Uterus (tissue), 2 donors: ENCODE measurements at regions not wholly inside any gene's neighbourhood (a gene's known extent, or its start where the extent isn't known, plus 50 kb on each side); places are given as distances from the start of the nearest gene placed in this dataset.

Source experiments
- POLR2A ChIP-seq, 2 donors: fragments of 450-650 bp; IDR thresholded peaks; one replicate each; pipeline ENCODE4 v1.6.1; 2016; ENCODE audit warnings: antibody characterized with exemption in 2 of 2, mild to moderate bottlenecking in 1 of 2, moderate library complexity in 1 of 2
- TF ChIP-seq, protein P1 (sequence below), 4 experiments: fragments of 200-600 bp in 2 of 4; fragments of 450-650 bp in 2 of 4; sonication (generic) in 2 of 4; IDR thresholded peaks; one replicate each; pipeline ENCODE4 v1.5.1; 2016 to 2019; ENCODE audit warnings: antibody characterized with exemption in 4 of 4, mild to moderate bottlenecking in 2 of 4, moderate library complexity in 1 of 4

DNA sequence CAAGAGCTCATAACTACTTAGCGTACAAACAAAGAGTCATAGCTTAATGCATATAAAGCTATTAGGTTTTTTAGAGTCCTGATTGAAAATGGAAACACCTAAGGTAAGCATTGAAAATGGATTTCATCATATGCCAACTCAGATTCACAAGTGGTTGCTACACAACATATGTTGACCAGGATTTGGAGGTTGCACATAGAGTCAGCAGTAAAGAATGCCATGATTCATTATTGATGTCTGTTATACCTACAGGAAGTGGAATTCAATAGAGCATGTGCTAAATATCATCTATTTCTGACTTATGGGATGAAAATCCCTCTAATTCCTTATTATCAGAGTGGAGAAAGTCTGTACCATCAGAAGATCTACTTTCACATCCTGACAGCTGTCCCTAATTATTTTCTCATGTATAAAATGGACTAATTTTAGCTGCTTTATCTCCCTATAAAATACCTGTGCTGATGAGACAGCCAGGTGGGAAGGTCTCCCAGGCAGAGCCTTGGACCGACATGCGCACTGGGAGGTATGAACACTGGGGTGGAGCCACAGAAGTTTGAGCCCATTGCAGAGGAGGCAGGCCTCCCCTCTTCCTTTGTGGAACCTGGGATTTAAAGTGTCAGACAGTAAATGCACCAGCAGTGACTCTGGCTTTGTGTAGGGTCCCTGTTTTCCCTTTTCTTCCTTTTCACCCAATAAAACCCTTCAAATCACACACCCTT, 204.2 kb downstream of the AASDHPPT start:
- TF ChIP-seq, protein P1, sequence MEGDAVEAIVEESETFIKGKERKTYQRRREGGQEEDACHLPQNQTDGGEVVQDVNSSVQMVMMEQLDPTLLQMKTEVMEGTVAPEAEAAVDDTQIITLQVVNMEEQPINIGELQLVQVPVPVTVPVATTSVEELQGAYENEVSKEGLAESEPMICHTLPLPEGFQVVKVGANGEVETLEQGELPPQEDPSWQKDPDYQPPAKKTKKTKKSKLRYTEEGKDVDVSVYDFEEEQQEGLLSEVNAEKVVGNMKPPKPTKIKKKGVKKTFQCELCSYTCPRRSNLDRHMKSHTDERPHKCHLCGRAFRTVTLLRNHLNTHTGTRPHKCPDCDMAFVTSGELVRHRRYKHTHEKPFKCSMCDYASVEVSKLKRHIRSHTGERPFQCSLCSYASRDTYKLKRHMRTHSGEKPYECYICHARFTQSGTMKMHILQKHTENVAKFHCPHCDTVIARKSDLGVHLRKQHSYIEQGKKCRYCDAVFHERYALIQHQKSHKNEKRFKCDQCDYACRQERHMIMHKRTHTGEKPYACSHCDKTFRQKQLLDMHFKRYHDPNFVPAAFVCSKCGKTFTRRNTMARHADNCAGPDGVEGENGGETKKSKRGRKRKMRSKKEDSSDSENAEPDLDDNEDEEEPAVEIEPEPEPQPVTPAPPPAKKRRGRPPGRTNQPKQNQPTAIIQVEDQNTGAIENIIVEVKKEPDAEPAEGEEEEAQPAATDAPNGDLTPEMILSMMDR (IDR thresholded peaks at IDR 0.05) = no peak
- no peak for TF ChIP-seq POLR2A (IDR thresholded peaks at IDR 0.05)
